ENCODE measurements at regions not wholly inside any gene's neighbourhood (a gene's known extent, or its start where the extent isn't known, plus 50 kb on each side); places are given as distances from the start of the nearest gene placed in this dataset.

DNA sequence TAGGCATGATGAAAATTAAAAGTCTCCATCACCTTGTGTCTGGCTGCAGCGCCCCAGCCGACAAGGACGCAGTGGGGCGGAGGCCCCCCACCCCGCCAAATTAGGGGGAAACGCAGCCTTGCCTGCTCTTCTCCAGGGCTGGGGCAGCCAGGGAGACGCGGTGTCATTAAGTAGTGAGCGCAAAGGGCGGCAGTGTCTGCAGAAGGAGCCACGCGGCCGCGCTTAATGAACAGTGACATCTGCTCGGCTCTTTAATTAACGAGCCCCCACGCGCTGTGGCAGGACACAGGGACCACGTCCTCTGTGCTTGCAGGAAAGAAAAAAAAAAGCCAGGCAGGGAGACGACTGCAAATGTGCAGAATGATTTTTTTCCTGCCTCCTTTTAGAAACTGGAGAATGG lies 93.4 kb upstream of the NCOR2 start:
- Mint-ChIP-seq H3K4me1 (peaks cover 15% of the 10 kb centered on the region), H3K27me3 (ENCODE audit: low read depth) (no peaks in the 10 kb centered on the region), H3K36me3 (no peaks in the 10 kb centered on the region), H3K9me3 (peaks cover 16% of the 10 kb centered on the region), H3K27ac (no peak overlapping the region), H3K4me3 (no peak overlapping the region)
- POLR2A ChIA-PET = interaction anchor here (1.0 kb wide), 1 partner anchor 92 kb away, joined by 7 read pairs; no protein-coding TSS in a partner anchor
- ATAC-seq (no peak), DNase-seq (ENCODE audit: low spot score) (no peak)
- CTCF ChIA-PET = no interaction called here
- TF ChIP-seq, protein P1, sequence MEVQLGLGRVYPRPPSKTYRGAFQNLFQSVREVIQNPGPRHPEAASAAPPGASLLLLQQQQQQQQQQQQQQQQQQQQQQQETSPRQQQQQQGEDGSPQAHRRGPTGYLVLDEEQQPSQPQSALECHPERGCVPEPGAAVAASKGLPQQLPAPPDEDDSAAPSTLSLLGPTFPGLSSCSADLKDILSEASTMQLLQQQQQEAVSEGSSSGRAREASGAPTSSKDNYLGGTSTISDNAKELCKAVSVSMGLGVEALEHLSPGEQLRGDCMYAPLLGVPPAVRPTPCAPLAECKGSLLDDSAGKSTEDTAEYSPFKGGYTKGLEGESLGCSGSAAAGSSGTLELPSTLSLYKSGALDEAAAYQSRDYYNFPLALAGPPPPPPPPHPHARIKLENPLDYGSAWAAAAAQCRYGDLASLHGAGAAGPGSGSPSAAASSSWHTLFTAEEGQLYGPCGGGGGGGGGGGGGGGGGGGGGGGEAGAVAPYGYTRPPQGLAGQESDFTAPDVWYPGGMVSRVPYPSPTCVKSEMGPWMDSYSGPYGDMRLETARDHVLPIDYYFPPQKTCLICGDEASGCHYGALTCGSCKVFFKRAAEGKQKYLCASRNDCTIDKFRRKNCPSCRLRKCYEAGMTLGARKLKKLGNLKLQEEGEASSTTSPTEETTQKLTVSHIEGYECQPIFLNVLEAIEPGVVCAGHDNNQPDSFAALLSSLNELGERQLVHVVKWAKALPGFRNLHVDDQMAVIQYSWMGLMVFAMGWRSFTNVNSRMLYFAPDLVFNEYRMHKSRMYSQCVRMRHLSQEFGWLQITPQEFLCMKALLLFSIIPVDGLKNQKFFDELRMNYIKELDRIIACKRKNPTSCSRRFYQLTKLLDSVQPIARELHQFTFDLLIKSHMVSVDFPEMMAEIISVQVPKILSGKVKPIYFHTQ (CRISPR knock-in tag; IDR thresholded peaks at IDR 0.05) = no peak
- no peak for TF ChIP-seq ETV6 (CRISPR knock-in tag; IDR thresholded peaks at IDR 0.05)
- no peak for TF ChIP-seq IRF2 (CRISPR knock-in tag; IDR thresholded peaks at IDR 0.05; ENCODE audit: borderline replicate concordance, low read depth)
- TF ChIP-seq NR1H2 (CRISPR knock-in tag; IDR thresholded peaks at IDR 0.05) = no peak
- no peak for TF ChIP-seq GABPB1 (CRISPR knock-in tag; IDR thresholded peaks at IDR 0.05)
- TF ChIP-seq, protein P2, sequence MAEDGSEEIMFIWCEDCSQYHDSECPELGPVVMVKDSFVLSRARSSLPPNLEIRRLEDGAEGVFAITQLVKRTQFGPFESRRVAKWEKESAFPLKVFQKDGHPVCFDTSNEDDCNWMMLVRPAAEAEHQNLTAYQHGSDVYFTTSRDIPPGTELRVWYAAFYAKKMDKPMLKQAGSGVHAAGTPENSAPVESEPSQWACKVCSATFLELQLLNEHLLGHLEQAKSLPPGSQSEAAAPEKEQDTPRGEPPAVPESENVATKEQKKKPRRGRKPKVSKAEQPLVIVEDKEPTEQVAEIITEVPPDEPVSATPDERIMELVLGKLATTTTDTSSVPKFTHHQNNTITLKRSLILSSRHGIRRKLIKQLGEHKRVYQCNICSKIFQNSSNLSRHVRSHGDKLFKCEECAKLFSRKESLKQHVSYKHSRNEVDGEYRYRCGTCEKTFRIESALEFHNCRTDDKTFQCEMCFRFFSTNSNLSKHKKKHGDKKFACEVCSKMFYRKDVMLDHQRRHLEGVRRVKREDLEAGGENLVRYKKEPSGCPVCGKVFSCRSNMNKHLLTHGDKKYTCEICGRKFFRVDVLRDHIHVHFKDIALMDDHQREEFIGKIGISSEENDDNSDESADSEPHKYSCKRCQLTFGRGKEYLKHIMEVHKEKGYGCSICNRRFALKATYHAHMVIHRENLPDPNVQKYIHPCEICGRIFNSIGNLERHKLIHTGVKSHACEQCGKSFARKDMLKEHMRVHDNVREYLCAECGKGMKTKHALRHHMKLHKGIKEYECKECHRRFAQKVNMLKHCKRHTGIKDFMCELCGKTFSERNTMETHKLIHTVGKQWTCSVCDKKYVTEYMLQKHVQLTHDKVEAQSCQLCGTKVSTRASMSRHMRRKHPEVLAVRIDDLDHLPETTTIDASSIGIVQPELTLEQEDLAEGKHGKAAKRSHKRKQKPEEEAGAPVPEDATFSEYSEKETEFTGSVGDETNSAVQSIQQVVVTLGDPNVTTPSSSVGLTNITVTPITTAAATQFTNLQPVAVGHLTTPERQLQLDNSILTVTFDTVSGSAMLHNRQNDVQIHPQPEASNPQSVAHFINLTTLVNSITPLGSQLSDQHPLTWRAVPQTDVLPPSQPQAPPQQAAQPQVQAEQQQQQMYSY (CRISPR knock-in tag; IDR thresholded peaks at IDR 0.05) = no peak
- no peak for TF ChIP-seq FOXP1 (CRISPR knock-in tag; IDR thresholded peaks at IDR 0.05; ENCODE audit: borderline replicate concordance)
- TF ChIP-seq, protein P3, sequence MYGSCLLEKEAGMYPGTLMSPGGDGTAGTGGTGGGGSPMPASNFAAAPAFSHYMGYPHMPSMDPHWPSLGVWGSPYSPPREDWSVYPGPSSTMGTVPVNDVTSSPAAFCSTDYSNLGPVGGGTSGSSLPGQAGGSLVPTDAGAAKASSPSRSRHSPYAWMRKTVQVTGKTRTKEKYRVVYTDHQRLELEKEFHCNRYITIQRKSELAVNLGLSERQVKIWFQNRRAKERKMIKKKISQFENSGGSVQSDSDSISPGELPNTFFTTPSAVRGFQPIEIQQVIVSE (CRISPR knock-in tag; IDR thresholded peaks at IDR 0.05; ENCODE audit: borderline replicate concordance) = no peak

DNA sequence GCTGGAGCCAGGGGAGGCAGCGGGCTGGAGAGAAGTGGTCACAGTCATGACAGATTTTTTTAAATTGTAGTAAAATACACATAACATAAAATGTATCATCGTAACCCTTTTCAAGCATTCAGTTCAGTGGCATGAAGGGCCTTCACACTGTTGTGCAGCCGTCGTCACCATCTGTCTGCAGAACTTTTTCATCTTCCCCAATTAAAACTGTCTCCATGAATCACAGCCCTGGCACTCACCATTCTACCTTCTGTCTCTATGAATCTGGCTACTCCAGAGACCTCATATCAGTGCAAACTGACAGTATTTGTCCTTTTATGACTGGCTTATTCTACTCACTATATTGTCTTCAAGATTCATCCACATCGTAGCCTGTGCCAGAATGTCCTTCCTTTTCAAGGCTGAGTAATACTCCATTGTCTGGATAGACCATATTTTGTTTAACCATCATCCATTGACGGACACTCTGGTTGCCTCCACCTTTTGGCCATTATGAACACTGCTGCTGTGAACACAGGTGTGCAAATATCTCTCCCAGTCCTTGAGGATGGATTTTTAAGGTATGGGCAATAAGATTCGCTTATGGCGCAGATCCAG lies 91.5 kb upstream of the NCOR2 start:
- H3K27ac Mint-ChIP-seq = no peak overlapping the region
- H3K27me3 Mint-ChIP-seq (ENCODE audit: low read depth) = no peaks in the 10 kb centered on the region
- no peaks in the 10 kb centered on the region for H3K36me3 Mint-ChIP-seq
- DNase-seq (ENCODE audit: low spot score) = no peak
- CTCF ChIA-PET = no interaction called here
- POLR2A ChIA-PET = no interaction called here
- peaks cover 8% of the 10 kb centered on the region; the same call in 1 of the 2 replicates for H3K9me3 Mint-ChIP-seq
- no peak for ATAC-seq
- H3K4me3 Mint-ChIP-seq = no peak overlapping the region
- peaks cover 27% of the 10 kb centered on the region for H3K4me1 Mint-ChIP-seq
- TF ChIP-seq, protein P4, sequence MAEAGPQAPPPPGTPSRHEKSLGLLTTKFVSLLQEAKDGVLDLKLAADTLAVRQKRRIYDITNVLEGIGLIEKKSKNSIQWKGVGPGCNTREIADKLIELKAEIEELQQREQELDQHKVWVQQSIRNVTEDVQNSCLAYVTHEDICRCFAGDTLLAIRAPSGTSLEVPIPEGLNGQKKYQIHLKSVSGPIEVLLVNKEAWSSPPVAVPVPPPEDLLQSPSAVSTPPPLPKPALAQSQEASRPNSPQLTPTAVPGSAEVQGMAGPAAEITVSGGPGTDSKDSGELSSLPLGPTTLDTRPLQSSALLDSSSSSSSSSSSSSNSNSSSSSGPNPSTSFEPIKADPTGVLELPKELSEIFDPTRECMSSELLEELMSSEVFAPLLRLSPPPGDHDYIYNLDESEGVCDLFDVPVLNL (CRISPR knock-in tag; IDR thresholded peaks at IDR 0.05; ENCODE audit: borderline replicate concordance, low read depth) = no peak
- no peak for TF ChIP-seq OVOL2 (CRISPR knock-in tag; IDR thresholded peaks at IDR 0.05; ENCODE audit: borderline replicate concordance)
- no peak for TF ChIP-seq CBFB (CRISPR knock-in tag; IDR thresholded peaks at IDR 0.05; ENCODE audit: low read depth)
- TF ChIP-seq, protein P3 (CRISPR knock-in tag; IDR thresholded peaks at IDR 0.05; ENCODE audit: borderline replicate concordance) = no peak
- TF ChIP-seq NFE2L1 (CRISPR knock-in tag; IDR thresholded peaks at IDR 0.05) = no peak
- TF ChIP-seq FOXJ3 (CRISPR knock-in tag; IDR thresholded peaks at IDR 0.05; ENCODE audit: borderline replicate concordance) = no peak
- TF ChIP-seq, protein P1 (CRISPR knock-in tag; IDR thresholded peaks at IDR 0.05) = no peak
- TF ChIP-seq RORB (CRISPR knock-in tag; IDR thresholded peaks at IDR 0.05) = no peak
- TF ChIP-seq, protein P5, sequence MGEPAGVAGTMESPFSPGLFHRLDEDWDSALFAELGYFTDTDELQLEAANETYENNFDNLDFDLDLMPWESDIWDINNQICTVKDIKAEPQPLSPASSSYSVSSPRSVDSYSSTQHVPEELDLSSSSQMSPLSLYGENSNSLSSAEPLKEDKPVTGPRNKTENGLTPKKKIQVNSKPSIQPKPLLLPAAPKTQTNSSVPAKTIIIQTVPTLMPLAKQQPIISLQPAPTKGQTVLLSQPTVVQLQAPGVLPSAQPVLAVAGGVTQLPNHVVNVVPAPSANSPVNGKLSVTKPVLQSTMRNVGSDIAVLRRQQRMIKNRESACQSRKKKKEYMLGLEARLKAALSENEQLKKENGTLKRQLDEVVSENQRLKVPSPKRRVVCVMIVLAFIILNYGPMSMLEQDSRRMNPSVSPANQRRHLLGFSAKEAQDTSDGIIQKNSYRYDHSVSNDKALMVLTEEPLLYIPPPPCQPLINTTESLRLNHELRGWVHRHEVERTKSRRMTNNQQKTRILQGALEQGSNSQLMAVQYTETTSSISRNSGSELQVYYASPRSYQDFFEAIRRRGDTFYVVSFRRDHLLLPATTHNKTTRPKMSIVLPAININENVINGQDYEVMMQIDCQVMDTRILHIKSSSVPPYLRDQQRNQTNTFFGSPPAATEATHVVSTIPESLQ (CRISPR knock-in tag; IDR thresholded peaks at IDR 0.05) = no peak
- no peak for TF ChIP-seq ZNF317 (CRISPR knock-in tag; IDR thresholded peaks at IDR 0.05; ENCODE audit: borderline replicate concordance, low read depth)
- TF ChIP-seq, protein P6, sequence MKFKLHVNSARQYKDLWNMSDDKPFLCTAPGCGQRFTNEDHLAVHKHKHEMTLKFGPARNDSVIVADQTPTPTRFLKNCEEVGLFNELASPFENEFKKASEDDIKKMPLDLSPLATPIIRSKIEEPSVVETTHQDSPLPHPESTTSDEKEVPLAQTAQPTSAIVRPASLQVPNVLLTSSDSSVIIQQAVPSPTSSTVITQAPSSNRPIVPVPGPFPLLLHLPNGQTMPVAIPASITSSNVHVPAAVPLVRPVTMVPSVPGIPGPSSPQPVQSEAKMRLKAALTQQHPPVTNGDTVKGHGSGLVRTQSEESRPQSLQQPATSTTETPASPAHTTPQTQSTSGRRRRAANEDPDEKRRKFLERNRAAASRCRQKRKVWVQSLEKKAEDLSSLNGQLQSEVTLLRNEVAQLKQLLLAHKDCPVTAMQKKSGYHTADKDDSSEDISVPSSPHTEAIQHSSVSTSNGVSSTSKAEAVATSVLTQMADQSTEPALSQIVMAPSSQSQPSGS (CRISPR knock-in tag; IDR thresholded peaks at IDR 0.05; ENCODE audit: borderline replicate concordance, low read depth) = no peak

Measured in WTC11 (cell line).